Hepatocyte (in vitro differentiated cells): ENCODE measurements at regions not wholly inside any gene's neighbourhood (a gene's known extent, or its start where the extent isn't known, plus 50 kb on each side); places are given as distances from the start of the nearest gene placed in this dataset.

Experiments
- CTCF ChIP-seq: fragments of 200-600 bp; sonication (generic); IDR thresholded peaks from 2 replicates; pipeline ENCODE4 v1.5.1; 2016; ENCODE audit warnings: antibody characterized with exemption, mild to moderate bottlenecking; ENCODE audit not compliant: poor library complexity
- EZH2 ChIP-seq: fragments of 200-600 bp; sonication (generic); IDR thresholded peaks from 2 replicates; pipeline ENCODE4 v1.6.1; 2016; ENCODE audit warnings: antibody characterized with exemption, mild to moderate bottlenecking, borderline replicate concordance

- TF ChIP-seq CTCF = no peak
- TF ChIP-seq EZH2 = no peak
Observed at GRCh38 chr4:58766763-58767162, 1656.6 kb upstream of the IGFBP7 start.
